ENCODE measurements at regions not wholly inside any gene's neighbourhood (a gene's known extent, or its start where the extent isn't known, plus 50 kb on each side); places are given as distances from the start of the nearest gene placed in this dataset.

DNA sequence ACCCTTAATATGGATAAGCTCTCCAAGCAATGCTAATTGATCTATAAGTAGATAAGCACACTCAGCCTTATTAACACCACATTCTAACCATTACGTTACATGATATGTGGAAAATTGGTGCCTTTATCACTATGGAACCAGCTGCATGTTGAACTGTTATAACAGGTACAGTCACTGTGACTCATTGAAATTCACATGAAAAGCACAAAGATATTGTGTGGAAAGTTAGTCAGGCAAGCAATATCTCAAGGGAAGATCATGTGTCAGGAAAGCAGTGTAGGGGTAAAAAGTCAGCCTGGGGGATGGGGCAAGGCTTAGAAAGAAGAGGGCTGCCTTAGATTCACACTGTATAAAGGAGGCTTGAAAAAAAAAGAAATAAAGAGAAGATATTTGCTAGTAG, 313.7 kb upstream of the SMIM31 start:
- H3K4me3 Mint-ChIP-seq: no peak overlapping the region
- no peaks in the 10 kb centered on the region for H3K4me1 Mint-ChIP-seq
- no peak overlapping the region for H3K9ac ChIP-seq (ENCODE audit: insufficient read depth, low read length, poor library complexity, severe bottlenecking)
- no peak overlapping the region for H3K4me3 ChIP-seq (replicated peaks in 1 of 3; ENCODE audit: low read depth in 2 of 3, low read length in 3 of 3)
- no CpG with 5 or more reads among the region's 1 CpG for WGBS (ENCODE audit: insufficient coverage)
- peaks cover 0 to 2% (median 0%) of the 10 kb centered on the region in 3 donors for H3K27me3 Mint-ChIP-seq (ENCODE audit: low read depth in 3 of 3)
- H4K20me1 ChIP-seq (ENCODE audit: insufficient read depth, low read length): no peaks in the 10 kb centered on the region
- H3K27me3 ChIP-seq (ENCODE audit: control insufficient read depth in 2 of 2, insufficient read depth in 2 of 2, low read length in 2 of 2): no peaks in the 10 kb centered on the region
- H2AFZ ChIP-seq (ENCODE audit: insufficient read depth, low read depth, low read length, poor library complexity, severe bottlenecking): no peak overlapping the region
- H3K36me3 Mint-ChIP-seq: no peaks in the 10 kb centered on the region
- H3K4me2 ChIP-seq (replicated peaks; ENCODE audit: extremely low read depth, low read length, poor library complexity, severe bottlenecking): no peak overlapping the region
- H3K9me3 Mint-ChIP-seq: peaks cover 0 to 4% (median 0%) of the 10 kb centered on the region in 7 donors
- no peaks in the 10 kb centered on the region for H3K9me3 ChIP-seq (replicated peaks in 1 of 2; ENCODE audit: control insufficient read depth in 1 of 2, insufficient read depth in 1 of 2, low read length in 2 of 2)
- no peak overlapping the region for H3K27ac Mint-ChIP-seq
- DNase-seq: no peak
- H3K4me1 ChIP-seq (ENCODE audit: control insufficient read depth in 1 of 2, insufficient read depth in 2 of 2, low read length in 2 of 2): no peaks in the 10 kb centered on the region
- H3K79me2 ChIP-seq (ENCODE audit: insufficient read depth, low read length): no peaks in the 10 kb centered on the region
- no peak overlapping the region for H3K27ac ChIP-seq (ENCODE audit: low read depth in 1 of 2, low read length in 2 of 2)
- TF ChIP-seq, protein P1, sequence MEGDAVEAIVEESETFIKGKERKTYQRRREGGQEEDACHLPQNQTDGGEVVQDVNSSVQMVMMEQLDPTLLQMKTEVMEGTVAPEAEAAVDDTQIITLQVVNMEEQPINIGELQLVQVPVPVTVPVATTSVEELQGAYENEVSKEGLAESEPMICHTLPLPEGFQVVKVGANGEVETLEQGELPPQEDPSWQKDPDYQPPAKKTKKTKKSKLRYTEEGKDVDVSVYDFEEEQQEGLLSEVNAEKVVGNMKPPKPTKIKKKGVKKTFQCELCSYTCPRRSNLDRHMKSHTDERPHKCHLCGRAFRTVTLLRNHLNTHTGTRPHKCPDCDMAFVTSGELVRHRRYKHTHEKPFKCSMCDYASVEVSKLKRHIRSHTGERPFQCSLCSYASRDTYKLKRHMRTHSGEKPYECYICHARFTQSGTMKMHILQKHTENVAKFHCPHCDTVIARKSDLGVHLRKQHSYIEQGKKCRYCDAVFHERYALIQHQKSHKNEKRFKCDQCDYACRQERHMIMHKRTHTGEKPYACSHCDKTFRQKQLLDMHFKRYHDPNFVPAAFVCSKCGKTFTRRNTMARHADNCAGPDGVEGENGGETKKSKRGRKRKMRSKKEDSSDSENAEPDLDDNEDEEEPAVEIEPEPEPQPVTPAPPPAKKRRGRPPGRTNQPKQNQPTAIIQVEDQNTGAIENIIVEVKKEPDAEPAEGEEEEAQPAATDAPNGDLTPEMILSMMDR (IDR thresholded peaks at IDR 0.05): no peak
- intact Hi-C loops (cut with micrococcal nuclease): no loop called here
- no peaks in the 10 kb centered on the region for H3K36me3 ChIP-seq (replicated peaks in 1 of 2; ENCODE audit: control insufficient read depth in 1 of 2, insufficient read depth in 2 of 2, low read length in 2 of 2)

DNA sequence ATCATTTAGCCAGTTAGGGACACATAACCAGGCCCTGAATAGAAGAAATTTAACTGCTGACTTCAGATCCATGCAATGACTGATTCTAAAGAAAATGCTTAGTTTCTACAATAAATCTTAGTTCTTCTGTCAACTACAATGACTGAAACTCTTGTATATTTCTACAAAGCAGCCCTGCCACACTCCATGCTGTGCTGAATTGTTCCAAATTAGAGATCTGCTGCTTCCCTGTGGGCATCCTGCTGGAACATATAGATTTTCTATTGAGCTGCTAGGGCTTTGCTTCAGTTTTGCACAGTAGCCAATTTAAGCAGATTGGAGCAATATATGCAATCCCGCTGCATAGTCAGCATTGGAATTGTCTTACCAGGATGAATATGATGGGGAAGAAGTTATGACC, 312.8 kb upstream of the SMIM31 start:
- no peak overlapping the region for H3K4me3 Mint-ChIP-seq
- Histone ChIP-seq H3K4me2 (replicated peaks; ENCODE audit: extremely low read depth, low read length, poor library complexity, severe bottlenecking) (no peak overlapping the region), H3K9me3 (replicated peaks in 1 of 2; ENCODE audit: control insufficient read depth in 1 of 2, insufficient read depth in 1 of 2, low read length in 2 of 2) (no peaks in the 10 kb centered on the region), H4K20me1 (ENCODE audit: insufficient read depth, low read length) (no peaks in the 10 kb centered on the region), H3K4me3 (replicated peaks in 1 of 3; ENCODE audit: low read depth in 2 of 3, low read length in 3 of 3) (no peak overlapping the region), H3K27me3 (ENCODE audit: control insufficient read depth in 2 of 2, insufficient read depth in 2 of 2, low read length in 2 of 2) (no peaks in the 10 kb centered on the region), H3K36me3 (replicated peaks in 1 of 2; ENCODE audit: control insufficient read depth in 1 of 2, insufficient read depth in 2 of 2, low read length in 2 of 2) (no peaks in the 10 kb centered on the region), H3K4me1 (ENCODE audit: control insufficient read depth in 1 of 2, insufficient read depth in 2 of 2, low read length in 2 of 2) (no peaks in the 10 kb centered on the region), H3K27ac (ENCODE audit: low read depth in 1 of 2, low read length in 2 of 2) (no peak overlapping the region), H3K9ac (ENCODE audit: insufficient read depth, low read length, poor library complexity, severe bottlenecking) (no peak overlapping the region), H3K79me2 (ENCODE audit: insufficient read depth, low read length) (no peaks in the 10 kb centered on the region), H2AFZ (ENCODE audit: insufficient read depth, low read depth, low read length, poor library complexity, severe bottlenecking) (no peak overlapping the region)
- H3K27me3 Mint-ChIP-seq (ENCODE audit: low read depth in 3 of 3): peaks cover 0 to 2% (median 0%) of the 10 kb centered on the region in 3 donors
- WGBS (ENCODE audit: insufficient coverage): 100% methylated on average over 1 of the region's 1 CpG
- H3K9me3 Mint-ChIP-seq: peaks cover 0 to 6% (median 0%) of the 10 kb centered on the region in 7 donors
- TF ChIP-seq, protein P1 (IDR thresholded peaks at IDR 0.05): no peak
- no peak overlapping the region for H3K27ac Mint-ChIP-seq
- intact Hi-C loops (cut with micrococcal nuclease): no loop called here
- H3K36me3 Mint-ChIP-seq: no peaks in the 10 kb centered on the region
- no peak for DNase-seq
- H3K4me1 Mint-ChIP-seq: no peaks in the 10 kb centered on the region

Data from CD14-positive monocyte (primary cell).